Colonic mucosa (tissue), 4 donors: ENCODE measurements at regions not wholly inside any gene's neighbourhood (a gene's known extent, or its start where the extent isn't known, plus 50 kb on each side); places are given as distances from the start of the nearest gene placed in this dataset.

ENCODE experiments used
- DNase-seq: peaks from one replicate; pipeline ENCODE4 v3.0.0-alpha.2; 2020
- H3K27ac ChIP-seq: fragments of 200-600 bp; one replicate; pipeline ENCODE4 v1.8.0; 2021
- H3K27me3 ChIP-seq: fragments of 200-600 bp; one replicate; pipeline ENCODE4 v1.8.0; 2021
- H3K36me3 ChIP-seq: fragments of 200-600 bp; one replicate; pipeline ENCODE4 v1.8.0; 2021
- H3K4me1 ChIP-seq: fragments of 200-600 bp; one replicate; pipeline ENCODE4 v1.8.0; 2021; ENCODE audit warnings: mild to moderate bottlenecking
- H3K4me3 ChIP-seq: fragments of 200-600 bp; one replicate; pipeline ENCODE4 v1.8.0; 2021
- H3K9ac ChIP-seq, 2 donors: one replicate each; pipeline ENCODE4 v1.7.0; 2013; ENCODE audit warnings: control low read depth in 2 of 2, low read depth in 2 of 2, low read length in 2 of 2
- H3K9me3 ChIP-seq: fragments of 200-600 bp; one replicate; pipeline ENCODE4 v1.8.0; 2021
- CTCF ChIP-seq: fragments of 200-600 bp; IDR thresholded peaks from one replicate; pipeline ENCODE4 v1.8.0; 2022; ENCODE audit warnings: antibody characterized with exemption, mild to moderate bottlenecking
- intact Hi-C: fragments of 100-400 bp; cut with DNase I; formaldehyde crosslinking; loops from one replicate; pipeline ENCODE4 v1.14.1; 2022
- donor health status: healthy.
- donor health status: DM: no; HTN: no; CAD: no.
- donor health status: DM: no; HTN: no; CAD: no.

- no peaks in the 10 kb centered on the region for H3K27me3 ChIP-seq
- no peak for TF ChIP-seq CTCF
- no peaks in the 10 kb centered on the region for H3K36me3 ChIP-seq
- no peaks in the 10 kb centered on the region for H3K4me1 ChIP-seq
- H3K27ac ChIP-seq, result no peak overlapping the region
- intact Hi-C loops, result no loop called here
- H3K9me3 ChIP-seq, result no peaks in the 10 kb centered on the region
- no peak overlapping the region for H3K9ac ChIP-seq
- no peak overlapping the region for H3K4me3 ChIP-seq
- DNase-seq, result no peak
These were observed 54.4 kb upstream of the HAO2 start for GRCh38 chr1:119314001-119314796.

GRCh38 chr1:119316870-119317416 is 51.6 kb upstream of the HAO2 start:
- H3K9me3 ChIP-seq, result no peaks in the 10 kb centered on the region
- no peak overlapping the region for H3K27ac ChIP-seq
- H3K9ac ChIP-seq, result no peak overlapping the region
- no peak for TF ChIP-seq CTCF
- H3K4me1 ChIP-seq, result no peaks in the 10 kb centered on the region
- H3K4me3 ChIP-seq, result no peak overlapping the region
- no peaks in the 10 kb centered on the region for H3K36me3 ChIP-seq
- intact Hi-C loops, result no loop called here
- no peak for DNase-seq
- no peaks in the 10 kb centered on the region for H3K27me3 ChIP-seq

GRCh38 chr1:119318466-119319309 is 49.9 kb upstream of the HAO2 start:
- TF ChIP-seq CTCF, result no peak
- Histone ChIP-seq H3K4me1 (no peaks in the 10 kb centered on the region), H3K9me3 (no peaks in the 10 kb centered on the region), H3K27ac (no peak overlapping the region), H3K4me3 (no peak overlapping the region), H3K9ac (no peak overlapping the region), H3K36me3 (no peaks in the 10 kb centered on the region), H3K27me3 (no peaks in the 10 kb centered on the region)
- no peak for DNase-seq
- intact Hi-C loops, result no loop called here
